ENCODE measurements at regions not wholly inside any gene's neighbourhood (a gene's known extent, or its start where the extent isn't known, plus 50 kb on each side); places are given as distances from the start of the nearest gene placed in this dataset.

DNA sequence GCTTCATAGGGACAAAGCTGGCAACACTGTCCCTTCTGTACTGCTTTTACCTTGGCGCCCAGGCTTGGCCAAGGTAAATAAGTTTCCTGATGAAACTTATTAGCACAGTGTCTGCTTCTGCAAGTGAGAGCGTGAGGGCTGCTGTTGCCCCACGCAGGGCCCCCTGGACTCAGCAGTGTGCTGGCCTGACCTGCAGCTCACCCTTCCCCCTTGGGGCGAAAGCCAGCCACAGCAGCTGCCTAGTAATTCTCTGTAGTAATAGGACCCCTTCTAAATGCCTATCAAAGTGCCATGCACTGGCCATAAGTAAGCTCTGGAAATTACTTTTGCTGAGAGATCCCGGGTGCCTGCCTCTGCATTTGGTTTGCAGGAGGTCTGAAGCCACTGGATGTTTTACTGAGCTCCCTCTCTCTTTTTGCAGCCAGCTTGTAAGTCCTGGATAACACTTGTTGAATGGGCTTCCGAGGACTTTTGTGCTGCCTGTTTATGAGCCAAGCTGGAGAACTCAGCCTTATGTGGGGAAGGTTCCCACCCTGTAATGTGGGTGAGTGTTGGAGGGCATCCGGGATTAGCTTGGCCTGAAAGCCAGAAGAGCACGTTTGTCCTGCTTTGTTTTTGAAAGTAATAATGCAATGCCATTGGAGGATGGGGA is 293.9 kb downstream of the C7orf25 start:
- DNase-seq (ENCODE audit: low read depth), result no peak

DNA sequence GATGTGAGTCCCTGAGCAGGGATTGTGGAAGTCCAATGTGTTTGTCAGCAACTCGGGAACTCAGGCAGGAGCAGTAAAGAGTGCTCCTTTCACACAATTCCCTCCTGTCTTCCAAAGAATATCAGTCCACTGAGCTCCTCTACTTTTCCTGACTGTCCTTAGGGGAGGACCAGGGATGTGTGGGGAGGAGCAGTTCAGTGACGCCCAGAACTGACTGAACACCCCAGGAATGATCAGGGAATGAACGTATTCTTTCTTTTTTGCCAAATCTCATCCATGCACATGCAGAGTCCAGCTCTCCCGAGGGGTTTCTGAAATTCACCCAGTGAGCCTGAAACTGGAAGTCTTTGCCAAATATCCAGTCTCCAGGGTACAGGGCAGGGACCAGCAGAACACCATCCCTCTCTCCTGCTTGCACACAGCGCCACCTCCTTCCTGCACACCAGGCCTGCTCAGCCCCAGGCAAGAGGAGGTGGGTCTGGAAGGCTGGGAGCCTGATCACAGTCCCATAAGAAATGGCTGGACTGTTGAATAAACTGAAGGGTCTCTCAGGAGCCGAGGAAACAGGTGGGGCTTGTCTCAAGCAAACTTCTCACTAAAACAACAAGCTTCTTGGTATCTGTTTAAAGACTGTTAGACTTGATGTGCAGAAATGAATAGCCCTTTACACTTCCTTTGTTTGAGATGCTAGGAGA is 294.7 kb downstream of the C7orf25 start:
- DNase-seq (ENCODE audit: low read depth), result no peak

DNA sequence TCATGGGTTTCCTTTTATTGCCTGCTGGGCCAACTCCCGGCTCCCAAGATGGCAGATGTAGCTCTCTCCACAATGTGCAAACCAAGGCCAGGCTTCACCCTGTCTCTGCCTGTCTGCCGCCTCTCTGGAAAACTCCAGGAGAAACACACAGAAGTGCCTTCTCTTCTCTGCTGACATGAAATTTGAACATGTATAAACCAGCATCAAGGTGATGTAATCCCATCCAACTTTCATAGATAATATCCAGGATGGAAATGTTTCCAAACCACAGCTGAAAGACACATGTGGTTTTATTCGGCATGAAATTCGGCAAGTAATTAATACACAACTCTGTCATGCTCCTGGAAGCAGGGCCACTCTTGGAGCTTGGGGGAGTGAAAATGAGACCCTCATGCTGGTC is 297.2 kb downstream of the C7orf25 start:
- DNase-seq (ENCODE audit: low read depth), result no peak

DNA sequence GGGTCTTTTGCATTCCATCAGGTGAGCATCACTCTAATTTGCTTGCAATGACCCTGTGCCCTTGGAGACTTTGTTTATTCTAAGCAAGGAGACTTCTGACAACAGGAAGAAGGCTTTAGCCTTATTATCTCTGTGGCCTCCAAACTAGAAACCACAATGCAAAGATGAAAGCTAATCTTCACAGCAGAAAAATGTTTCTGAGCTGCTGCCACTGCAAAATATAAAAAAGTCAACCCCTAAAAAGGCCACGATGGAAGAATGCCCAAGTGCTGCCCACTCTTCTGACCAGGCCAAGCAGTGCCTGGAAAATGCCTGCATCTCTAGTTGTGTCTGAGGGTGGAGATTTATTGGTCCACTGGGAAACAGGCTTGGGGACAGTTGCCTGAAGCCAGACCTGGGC is 299.9 kb downstream of the C7orf25 start:
- DNase-seq (ENCODE audit: low read depth), result peak; percentile 25

DNA sequence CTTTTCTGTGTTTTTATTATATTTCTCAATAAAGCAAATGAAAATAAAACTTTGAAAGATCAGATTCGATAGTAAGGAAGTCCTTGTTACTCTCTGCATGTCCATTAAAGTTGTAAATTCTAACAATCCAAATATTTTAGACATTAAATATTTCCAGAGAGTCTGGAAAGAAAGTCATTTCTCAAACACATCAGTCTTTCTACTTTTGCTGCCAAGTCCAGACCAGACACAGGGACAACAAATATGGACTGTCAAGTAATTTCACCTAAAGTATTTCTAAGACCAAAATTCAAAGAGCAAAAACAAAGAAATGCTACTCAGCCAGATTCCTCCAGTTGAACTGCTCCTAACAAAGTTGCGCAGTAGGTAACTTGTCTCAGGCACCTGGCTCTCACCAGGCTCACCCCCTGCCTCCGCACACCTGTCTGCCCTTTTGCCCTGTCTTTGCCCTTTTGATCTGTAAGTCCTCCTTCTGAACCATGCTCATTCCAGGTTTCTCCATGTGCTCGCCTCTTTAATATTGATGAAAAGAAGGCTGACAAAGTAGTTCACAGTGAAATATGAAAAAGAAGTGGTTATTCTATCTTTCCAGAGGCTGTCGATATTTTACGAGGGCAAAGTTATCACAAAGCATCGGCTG is 300.5 kb downstream of the C7orf25 start:
- no peak for DNase-seq (ENCODE audit: low read depth)

DNA sequence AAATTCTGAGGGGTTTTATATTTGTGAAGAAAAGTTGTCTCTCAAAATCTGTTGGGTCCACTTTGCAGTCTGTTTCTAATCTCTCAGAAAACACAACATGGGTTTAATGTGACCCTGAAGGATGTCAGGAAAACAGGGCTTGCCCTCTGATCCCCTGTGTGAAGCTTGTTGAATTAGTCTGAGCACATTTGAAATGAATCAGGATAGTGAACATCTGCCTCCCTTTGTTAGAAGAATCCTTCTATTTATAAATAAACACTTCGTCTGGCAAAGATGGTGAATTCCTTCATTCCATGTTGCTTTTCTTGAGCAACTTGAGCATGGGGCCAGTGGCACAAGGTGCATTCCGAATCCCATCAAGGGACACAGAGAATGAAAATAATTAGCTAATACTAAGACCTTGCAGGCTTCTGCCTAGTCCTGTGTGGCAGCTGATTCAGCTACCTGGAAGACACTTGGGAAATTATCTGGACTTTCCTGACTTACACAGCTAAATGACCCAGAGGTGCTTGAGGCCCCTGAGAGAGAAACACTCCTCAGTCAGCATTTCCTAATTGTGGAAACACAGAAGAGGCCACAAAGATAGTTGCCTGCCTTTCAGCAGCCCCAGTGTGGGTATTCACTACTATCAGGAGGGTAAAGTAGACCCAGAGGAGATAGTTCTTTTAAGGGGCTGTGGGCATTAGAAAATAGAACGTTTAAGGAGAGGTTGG is 305.5 kb downstream of the C7orf25 start:
- no peak for DNase-seq (ENCODE audit: low read depth)

DNA sequence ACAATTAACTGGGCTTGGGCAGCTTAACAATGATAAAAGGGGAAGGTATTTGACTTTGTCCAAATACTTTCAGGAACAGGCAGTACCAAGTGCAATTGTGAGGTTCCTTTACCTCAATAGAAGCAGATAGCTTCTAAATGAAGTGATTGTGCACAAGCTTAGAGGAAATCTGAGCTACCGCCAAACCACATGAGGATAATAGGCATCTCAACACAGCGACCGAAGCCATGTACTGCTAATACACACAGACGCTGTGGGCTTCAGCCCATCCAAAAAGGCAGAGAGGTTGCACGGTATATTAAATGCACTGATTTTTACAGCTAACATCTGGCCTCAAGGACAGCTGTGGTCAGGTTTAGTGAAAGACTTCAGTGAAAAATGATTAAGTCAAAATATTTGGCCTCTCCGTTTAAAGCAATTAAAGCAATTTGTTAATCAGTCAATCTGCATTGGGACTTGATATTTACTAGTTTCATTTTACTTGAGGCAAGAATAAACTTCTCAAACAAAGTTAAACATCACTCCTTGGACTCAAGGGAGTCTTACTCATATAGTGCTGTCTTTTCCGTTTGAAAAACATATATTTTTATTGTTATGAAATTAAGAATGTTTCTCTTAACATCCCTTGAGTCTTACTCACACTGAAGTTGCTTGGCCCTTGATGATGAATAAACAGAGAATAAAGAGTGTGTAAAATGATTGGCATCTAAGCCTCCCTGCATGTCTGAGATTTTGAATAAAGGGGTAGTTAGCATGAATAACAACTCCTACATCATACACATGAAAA is 306.3 kb downstream of the C7orf25 start:
- peak; percentile 64 for DNase-seq (ENCODE audit: low read depth)

DNA sequence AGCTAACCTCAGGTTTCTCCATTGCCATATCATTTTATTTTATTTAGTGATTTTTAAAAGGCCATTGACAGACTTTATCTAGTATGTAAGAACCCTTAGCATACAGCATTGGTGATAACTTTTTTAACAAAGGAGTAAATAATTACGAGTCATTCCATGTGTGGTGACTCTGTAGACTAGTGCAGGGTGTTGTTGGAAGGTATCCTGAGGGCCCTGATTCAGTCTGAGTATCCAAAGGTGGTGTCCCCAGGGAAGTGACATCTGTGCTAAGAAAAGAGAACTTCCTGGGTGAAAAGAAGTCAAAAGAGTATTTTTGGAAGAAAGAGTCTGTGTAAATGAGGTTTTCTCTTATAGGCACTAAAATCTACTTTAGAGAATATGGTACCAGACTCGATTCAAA is 308.4 kb downstream of the C7orf25 start:
- DNase-seq (ENCODE audit: low read depth), result no peak

DNA sequence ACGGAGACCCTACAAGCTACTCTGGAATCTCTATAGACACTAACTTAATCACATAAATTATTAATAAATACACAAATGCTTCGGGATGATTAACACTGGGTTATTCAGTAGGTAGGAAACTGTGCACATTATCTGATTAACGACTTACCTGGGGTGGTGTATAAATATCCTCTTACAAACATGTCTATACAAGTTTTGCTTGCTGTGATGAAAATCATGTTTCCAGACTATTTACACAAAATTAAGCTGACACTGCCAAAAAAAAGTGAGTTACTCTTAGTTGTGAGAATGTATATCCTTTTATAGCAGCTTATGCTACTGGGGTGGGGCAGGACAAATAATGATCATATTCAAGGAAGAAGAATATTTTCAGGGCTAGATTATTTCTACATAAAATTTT is 314.6 kb downstream of the C7orf25 start:
- DNase-seq (ENCODE audit: low read depth), result no peak

DNA sequence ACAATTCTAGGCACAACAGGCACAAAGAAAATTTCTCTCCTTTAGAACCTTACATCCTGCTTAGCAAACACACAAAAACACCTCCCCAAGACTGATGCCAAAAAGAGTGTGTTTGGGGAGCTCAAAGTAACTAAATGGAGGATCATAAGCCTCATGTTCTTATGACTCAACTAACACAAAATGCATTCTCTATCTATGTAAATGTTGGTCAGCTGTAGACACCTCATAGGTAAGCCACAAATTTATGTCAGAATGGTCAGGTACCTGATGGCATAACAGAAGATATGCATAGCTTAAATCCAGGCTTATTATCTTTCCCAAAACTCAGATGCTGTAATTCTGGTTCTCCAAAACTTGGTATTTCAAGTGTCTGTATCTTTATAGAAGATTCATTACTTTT is 315.1 kb downstream of the C7orf25 start:
- DNase-seq (ENCODE audit: low read depth), result no peak

DNA sequence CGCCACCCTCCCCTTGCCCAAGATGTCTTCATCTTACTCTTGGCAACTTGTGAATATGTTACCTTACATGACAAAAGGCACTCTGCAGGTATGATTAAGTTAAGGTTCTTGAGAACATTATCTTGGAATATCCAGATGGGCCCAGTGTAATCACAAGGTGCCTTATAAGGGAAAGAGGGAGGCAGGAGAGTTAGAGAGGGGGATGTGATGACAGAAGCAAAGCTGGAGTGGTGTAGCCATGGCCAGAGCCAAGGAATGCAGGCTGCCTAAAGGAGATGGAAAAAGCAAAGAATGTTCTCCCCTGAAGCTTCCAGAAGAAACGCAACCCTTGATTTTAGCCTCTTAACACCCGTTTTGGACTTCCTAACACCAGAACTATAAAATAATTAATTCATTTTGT is 318.0 kb downstream of the C7orf25 start:
- DNase-seq (ENCODE audit: low read depth), result no peak

DNA sequence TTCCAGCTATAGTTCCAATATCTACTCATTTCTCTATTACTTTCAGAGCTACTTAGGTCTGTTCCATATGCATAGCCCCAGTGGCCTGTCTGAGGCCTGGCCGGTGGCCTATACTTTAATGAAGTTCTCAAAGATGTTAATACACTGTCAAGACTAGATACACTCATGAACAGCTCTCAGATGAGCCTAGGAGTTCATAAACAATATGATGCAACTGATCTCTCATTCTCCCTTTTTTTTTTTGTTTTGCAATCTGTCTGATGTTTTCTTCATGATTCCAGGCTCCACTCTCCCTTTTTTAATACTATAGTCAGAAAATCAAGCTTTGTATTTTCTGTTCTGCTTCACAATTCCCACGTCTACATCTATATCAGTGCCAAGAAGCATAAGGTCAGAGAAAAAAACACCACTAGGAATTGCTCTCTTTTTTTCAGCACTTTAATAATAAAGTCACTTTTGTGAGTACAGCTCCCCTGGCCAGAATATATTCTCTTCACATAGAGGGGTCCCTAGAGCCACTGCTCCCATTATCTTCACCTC is 321.0 kb downstream of the C7orf25 start:
- no peak for DNase-seq (ENCODE audit: low read depth)

DNA sequence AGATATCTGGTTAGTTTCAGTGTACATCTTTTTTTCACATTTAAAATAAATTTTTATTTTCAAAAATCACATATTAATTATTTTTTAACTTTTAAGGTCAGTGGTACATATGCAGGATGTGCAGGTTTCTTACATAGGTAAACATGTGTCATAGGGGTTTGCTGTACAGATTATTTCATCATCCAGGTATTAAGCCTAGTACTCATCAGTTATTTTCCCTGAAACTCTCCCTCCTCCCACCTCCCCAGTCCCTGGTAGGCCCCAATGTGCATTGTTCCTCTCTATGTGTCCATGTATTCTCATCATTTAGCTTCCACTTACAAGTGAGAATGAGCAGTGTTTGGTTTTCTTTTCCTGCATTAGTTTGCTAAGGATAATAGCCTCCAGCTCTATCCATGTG is 323.0 kb downstream of the C7orf25 start:
- no peak for DNase-seq (ENCODE audit: low read depth)

DNA sequence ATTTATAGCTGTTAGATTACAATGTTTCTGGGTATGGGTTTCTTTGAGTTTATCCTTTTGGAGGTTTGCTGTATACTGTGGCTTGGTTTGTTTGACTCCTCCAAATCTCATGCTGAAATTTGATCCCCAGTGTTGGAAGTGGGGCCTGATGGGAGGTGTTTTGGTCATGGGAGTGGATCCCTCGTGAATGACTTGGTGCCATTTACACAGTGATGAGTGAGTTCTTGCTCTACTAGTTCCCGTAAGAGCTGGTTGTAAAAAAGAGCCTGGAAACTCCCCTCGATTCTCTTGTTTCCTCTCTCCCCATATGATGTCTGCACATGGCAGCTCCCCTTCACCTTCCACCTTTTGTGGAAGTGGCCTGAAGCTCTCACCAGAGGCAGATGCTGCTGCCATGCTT is 324.1 kb downstream of the C7orf25 start:
- no peak for DNase-seq (ENCODE audit: low read depth)

DNA sequence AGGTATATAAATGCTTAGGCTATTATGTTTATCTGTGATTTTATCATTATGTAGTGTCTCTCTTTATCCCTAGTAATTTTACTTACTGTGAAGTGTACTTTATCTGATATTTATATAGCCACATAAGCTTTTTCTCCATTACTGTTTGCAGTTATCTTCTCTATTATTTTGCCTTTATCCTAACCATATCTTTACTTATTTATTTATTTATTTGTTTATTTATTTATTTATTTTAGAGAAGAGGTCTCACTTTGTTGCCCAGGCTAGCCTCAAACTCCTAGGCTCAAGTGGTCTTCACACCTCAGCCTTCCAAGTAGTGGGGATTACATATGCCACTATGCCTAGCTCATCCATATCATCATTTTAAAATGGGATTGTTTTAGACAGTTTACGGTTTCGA is 331.8 kb downstream of the C7orf25 start:
- no peak for DNase-seq (ENCODE audit: low read depth)

DNA sequence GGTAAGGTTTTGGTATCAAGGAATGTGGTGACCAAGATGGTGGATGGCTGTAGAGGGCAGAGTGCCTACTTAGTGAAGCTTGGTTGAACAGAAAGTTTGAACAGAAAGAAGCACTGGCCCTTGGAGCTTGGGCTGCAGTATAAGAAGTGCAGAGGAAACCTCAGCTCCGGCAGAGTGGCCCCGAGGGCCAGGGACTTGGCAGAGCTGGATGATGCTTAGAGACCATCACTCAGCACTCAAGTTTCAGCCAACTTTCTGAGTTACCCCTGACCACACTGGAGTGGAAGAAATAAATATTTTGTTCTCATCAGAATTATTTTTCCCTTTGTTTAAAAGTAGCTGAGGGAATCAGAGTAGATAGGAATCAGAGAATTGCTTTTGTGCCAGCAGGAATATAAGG is 336.7 kb downstream of the C7orf25 start:
- peak; percentile 15 for DNase-seq (ENCODE audit: low read depth)

DNA sequence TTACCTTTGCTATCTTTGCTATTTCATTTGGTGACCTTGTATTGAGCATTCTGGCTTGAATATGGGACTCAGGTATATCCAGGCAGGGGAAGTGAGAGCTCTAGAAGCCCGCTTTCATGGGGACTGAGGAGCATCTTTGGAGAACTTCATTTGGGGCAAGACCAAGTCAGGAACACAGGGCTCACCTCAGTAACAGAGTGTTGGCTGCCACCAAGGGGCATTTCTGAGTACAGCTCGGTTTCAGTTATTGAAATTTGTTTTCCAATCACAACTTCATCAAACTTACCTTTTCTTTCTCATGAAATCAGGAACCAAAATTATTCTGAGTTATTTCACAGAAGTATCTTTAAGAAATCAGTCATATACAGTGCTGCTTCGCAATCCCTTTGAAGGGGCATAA is 337.2 kb downstream of the C7orf25 start:
- DNase-seq (ENCODE audit: low read depth), result peak; percentile 21

DNA sequence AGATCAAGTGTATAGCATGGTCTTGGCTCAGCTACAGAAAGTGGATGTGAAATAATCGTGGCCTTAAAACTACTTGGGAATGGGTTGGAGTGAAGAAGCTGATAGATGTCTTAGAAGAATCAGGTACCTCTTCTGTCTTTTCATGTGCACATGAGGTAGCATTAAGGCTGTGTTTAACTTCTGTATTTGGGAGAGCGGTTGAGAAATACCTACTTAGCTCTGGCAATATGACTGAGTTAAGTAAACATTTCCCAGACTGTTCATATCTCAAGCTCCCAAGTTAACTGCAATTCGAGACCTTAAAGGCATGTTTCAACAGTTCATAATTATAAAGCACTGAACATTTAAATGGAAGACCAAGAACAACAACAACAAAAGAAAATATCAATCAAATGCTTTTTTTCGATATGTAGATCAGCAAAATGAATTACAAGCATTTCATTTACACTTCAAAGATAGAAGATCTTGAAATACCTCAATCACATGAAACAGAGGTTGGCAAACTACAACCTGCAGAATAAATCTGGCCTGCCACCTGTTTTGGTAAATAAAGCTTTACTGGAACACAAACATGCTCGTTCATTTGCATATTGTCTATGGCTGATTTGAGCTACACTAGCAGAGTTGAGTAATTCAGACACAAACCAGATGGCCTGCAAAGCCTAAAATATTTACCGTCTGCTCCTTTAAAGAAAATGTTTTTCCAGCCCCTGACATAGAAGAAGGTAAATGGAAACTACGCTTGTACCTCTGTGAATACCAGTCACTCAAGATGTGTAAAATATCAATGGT is 337.1 kb upstream of the GLI3 start:
- no peak for DNase-seq (ENCODE audit: low read depth)

DNA sequence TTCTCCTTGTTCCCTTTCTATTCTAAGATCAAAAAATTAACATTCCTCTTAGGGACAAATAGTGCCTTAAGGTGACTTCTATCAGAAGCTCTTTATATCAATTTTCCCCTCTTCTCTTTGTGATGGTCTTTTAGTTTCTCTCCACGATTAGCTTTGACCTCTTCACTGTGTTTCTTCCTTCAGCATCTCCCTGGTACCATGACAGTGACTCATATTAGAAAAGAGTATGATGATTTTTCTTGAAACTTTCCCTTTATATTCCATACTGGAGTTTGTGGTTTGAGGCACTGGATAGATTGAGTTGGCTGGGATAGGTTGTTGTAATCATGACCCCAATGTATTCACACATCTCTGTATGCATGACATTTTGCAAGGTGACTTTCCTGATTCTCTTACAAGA is 335.6 kb upstream of the GLI3 start:
- DNase-seq (ENCODE audit: low read depth), result no peak

DNA sequence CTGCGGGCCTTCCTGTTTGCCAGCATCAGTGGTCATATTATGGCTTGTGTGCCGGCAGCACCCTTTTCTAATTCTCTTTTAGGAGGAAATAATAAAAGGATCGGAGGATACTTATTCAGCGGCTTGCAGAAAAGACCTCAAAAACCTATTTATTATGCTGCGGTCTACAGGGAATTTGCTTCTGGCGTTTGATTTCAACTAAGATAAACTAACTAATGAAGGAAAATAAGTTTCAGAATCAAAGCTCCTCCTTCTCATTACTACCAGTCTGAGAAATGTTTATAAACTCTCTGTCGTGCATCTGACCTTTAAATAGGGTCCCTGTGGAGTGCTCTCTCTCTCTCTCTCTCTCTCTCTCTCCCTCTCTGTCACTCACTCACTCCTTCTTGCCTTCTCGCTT is 335.0 kb upstream of the GLI3 start:
- peak; percentile 64 for DNase-seq (ENCODE audit: low read depth)

DNA sequence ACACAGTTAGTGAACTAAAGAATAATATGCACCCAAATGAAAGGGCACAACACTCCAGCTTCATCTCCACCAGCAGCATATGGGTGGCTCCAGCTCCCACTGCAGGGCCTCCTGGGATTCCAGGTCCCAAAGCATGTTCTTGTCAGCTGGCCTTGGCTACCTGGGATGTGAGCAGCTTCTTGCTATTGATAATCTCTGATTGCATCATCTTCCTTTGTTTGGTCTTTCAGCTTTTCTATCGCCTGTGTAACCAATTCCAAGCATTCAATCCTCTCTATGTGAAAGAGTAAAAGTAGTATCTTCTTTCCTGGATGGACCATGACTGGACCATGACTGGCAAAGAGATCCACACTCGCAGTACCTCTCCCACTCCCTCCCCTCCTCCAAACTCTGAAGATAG is 333.9 kb upstream of the GLI3 start:
- DNase-seq (ENCODE audit: low read depth), result no peak

Measured in RPMI7951 (cell line).